Kidney (tissue), 13 donors: ENCODE measurements at regions not wholly inside any gene's neighbourhood (a gene's known extent, or its start where the extent isn't known, plus 50 kb on each side); places are given as distances from the start of the nearest gene placed in this dataset.

Source experiments
- DNase-seq, 5 donors: peaks; one replicate each; pipeline ENCODE4 v3.0.0-alpha.2; 2013 to 2020
- FAIRE-seq: peaks from 2 replicates; lab custom pipeline; 2012; peaks lifted over from hg19 to GRCh38; lab: Jason Lieb, UNC
- H3K27ac ChIP-seq, 2 donors: one replicate each; pipeline ENCODE4 v1.7.0; 2013; ENCODE audit warnings: low read depth in 2 of 2, low read length in 2 of 2, inconsistent platforms in 1 of 2
- H3K27me3 ChIP-seq: one replicate; pipeline ENCODE4 v1.7.1; 2013; ENCODE audit warnings: low read length, inconsistent platforms; ENCODE audit not compliant: control insufficient read depth, insufficient read depth
- H3K36me3 ChIP-seq, 3 donors: one replicate each; pipeline versions ENCODE4 v1.7.0 to v1.7.1; 2013; ENCODE audit warnings: low read length in 3 of 3, control low read depth in 1 of 3, inconsistent platforms in 1 of 3; ENCODE audit not compliant: insufficient read depth in 3 of 3, control insufficient read depth in 2 of 3
- H3K4me1 ChIP-seq, 3 donors: one replicate each; pipeline versions ENCODE4 v1.7.0 to v1.7.1; 2013; ENCODE audit warnings: low read length in 3 of 3, inconsistent platforms in 1 of 3, low read depth in 1 of 3; ENCODE audit not compliant: control insufficient read depth in 2 of 3, insufficient read depth in 2 of 3
- H3K4me3 ChIP-seq, 3 donors: one replicate each; pipeline versions ENCODE4 v1.7.0 to v1.8.1; 2013; ENCODE audit warnings: low read length in 3 of 3, control low read depth in 1 of 3, inconsistent platforms in 1 of 3
- H3K9ac ChIP-seq, 3 donors: one replicate each; pipeline versions ENCODE4 v1.7.0 to v1.7.1; 2013; ENCODE audit warnings: low read length in 3 of 3, control low read depth in 1 of 3, inconsistent platforms in 1 of 3
- H3K9me3 ChIP-seq, 3 donors: one replicate each; pipeline versions ENCODE4 v1.7.0 to v1.7.1; 2013; ENCODE audit warnings: low read length in 3 of 3, control low read depth in 1 of 3, inconsistent platforms in 1 of 3; ENCODE audit not compliant: control insufficient read depth in 2 of 3, insufficient read depth in 1 of 3
- CTCF ChIP-seq: IDR thresholded peaks from 3 replicates; pipeline ENCODE4 v1.5.1; 2012; ENCODE audit warnings: mild to moderate bottlenecking, moderate library complexity, borderline replicate concordance; ENCODE audit not compliant: insufficient read depth; ENCODE audit errors: extremely low read depth
- intact Hi-C: fragments of 100-400 bp; cut with DNase I; formaldehyde crosslinking; loops from one replicate; pipeline ENCODE4 v1.11.1; 2022
- donor health status: control.
- donor health status: control.
- donor health status: control.
- donor health status: control.
- donor health status: control.
- donor health status: DM: yes; HTN: yes; CAD: no.
- donor health status: Normal renal cell carcinoma (clear cell type).

GRCh38 chr6:139509167-139509566, 134.7 kb upstream of the CITED2 start:
- no peaks in the 10 kb centered on the region for H3K27me3 ChIP-seq
- H3K4me1 ChIP-seq: peaks cover 0 to 2% (median 0%) of the 10 kb centered on the region in 3 donors
- H3K9me3 ChIP-seq: no peaks in the 10 kb centered on the region
- intact Hi-C loops: no loop called here
- H3K27ac ChIP-seq: no peak overlapping the region
- FAIRE-seq (no peak), DNase-seq (no peak)
- H3K4me3 ChIP-seq: no peak overlapping the region
- no peak overlapping the region for H3K9ac ChIP-seq
- H3K36me3 ChIP-seq: no peaks in the 10 kb centered on the region
- TF ChIP-seq CTCF: no peak

- H3K9me3 ChIP-seq: no peaks in the 10 kb centered on the region
- no peak overlapping the region for H3K4me3 ChIP-seq
- intact Hi-C loops: no loop called here
- H3K4me1 ChIP-seq: peaks cover 0 to 2% (median 0%) of the 10 kb centered on the region in 3 donors
- no peak overlapping the region for H3K27ac ChIP-seq
- DNase-seq (no peak), FAIRE-seq (no peak)
- H3K27me3 ChIP-seq: no peaks in the 10 kb centered on the region
- no peaks in the 10 kb centered on the region for H3K36me3 ChIP-seq
- no peak overlapping the region for H3K9ac ChIP-seq
- no peak for TF ChIP-seq CTCF
Observed at GRCh38 chr6:139508576-139508975, 134.1 kb upstream of the CITED2 start.

- no peak overlapping the region for H3K4me3 ChIP-seq
- peaks cover 0 to 2% (median 0%) of the 10 kb centered on the region in 3 donors for H3K4me1 ChIP-seq
- H3K27ac ChIP-seq: no peak overlapping the region
- FAIRE-seq: no peak
- no peak for DNase-seq
- no peak overlapping the region for H3K9ac ChIP-seq
- H3K27me3 ChIP-seq: no peaks in the 10 kb centered on the region
- intact Hi-C loops: no loop called here
- no peak for TF ChIP-seq CTCF
- no peaks in the 10 kb centered on the region for H3K36me3 ChIP-seq
- no peaks in the 10 kb centered on the region for H3K9me3 ChIP-seq
Observed at GRCh38 chr6:139508023-139508422, 133.6 kb upstream of the CITED2 start.

GRCh38 chr6:139500977-139501376, 126.5 kb upstream of the CITED2 start:
- H3K9ac ChIP-seq: no peak overlapping the region
- H3K4me3 ChIP-seq: no peak overlapping the region
- FAIRE-seq (no peak), DNase-seq (no peak)
- peaks cover 0 to 4% (median 0%) of the 10 kb centered on the region in 3 donors for H3K9me3 ChIP-seq
- H3K4me1 ChIP-seq: no peaks in the 10 kb centered on the region
- H3K36me3 ChIP-seq: no peaks in the 10 kb centered on the region
- no peaks in the 10 kb centered on the region for H3K27me3 ChIP-seq
- intact Hi-C loops: no loop called here
- TF ChIP-seq CTCF: no peak
- H3K27ac ChIP-seq: no peak overlapping the region
